Endothelial cell of umbilical vein (primary cell): ENCODE measurements at regions not wholly inside any gene's neighbourhood (a gene's known extent, or its start where the extent isn't known, plus 50 kb on each side); places are given as distances from the start of the nearest gene placed in this dataset.

Experiments
- BruUV-seq: library from RNA; stranded (reverse); fragments of 400-500 nt; replicated peaks from 2 replicates; lab custom pipeline; 2021; lab: Mats Ljungman, UMichigan
- CTCF ChIA-PET: fragments of 300-600, 350-600 bp; sonication (Branson Sonifier 250); formaldehyde crosslinking; loops from one replicate; lab custom pipeline; 2021; ENCODE audit warnings: antibody characterized with exemption, inconsistent platforms; lab: Charles Lee
- POLR2A ChIA-PET: fragments of 300-600, 350-600 bp; sonication (Branson Sonifier 250); formaldehyde crosslinking; loops from one replicate; lab custom pipeline; 2021; ENCODE audit warnings: antibody characterized with exemption, inconsistent platforms; lab: Charles Lee
- DNase-seq: peaks from one replicate; pipeline ENCODE4 v3.0.0-alpha.2; 2011; ENCODE audit warnings: low read depth, low spot score
- FAIRE-seq: peaks from 2 replicates; lab custom pipeline; 2011; peaks lifted over from hg19 to GRCh38; lab: Jason Lieb, UNC
- H2AFZ ChIP-seq: 2 replicates; pipeline ENCODE4 v1.6.0; 2012; ENCODE audit warnings: low read depth, low read length, control low read depth, inconsistent platforms
- H3K27ac ChIP-seq: 2 replicates; pipeline ENCODE4 v1.5.1; 2011; ENCODE audit warnings: low read depth, mild to moderate bottlenecking, control low read depth, low read length, moderate library complexity; ENCODE audit not compliant: insufficient read depth
- H3K27me3 ChIP-seq, 2 experiments: 2 replicates each; pipeline versions ENCODE4 v1.6.0 to v1.6.1; 2011; ENCODE audit warnings: low read length in 2 of 2, mixed read lengths in 1 of 2; ENCODE audit not compliant: control insufficient read depth in 2 of 2, insufficient read depth in 2 of 2
- H3K36me3 ChIP-seq, 2 experiments: 2 replicates in 1 of 2; 3 replicates in 1 of 2; pipeline ENCODE4 v1.5.1; 2011; ENCODE audit warnings: low read length in 2 of 2, mild to moderate bottlenecking in 1 of 2, moderate library complexity in 1 of 2; ENCODE audit not compliant: control insufficient read depth in 2 of 2, insufficient read depth in 2 of 2; ENCODE audit errors: extremely low read depth in 1 of 2
- H3K4me1 ChIP-seq: 3 replicates; pipeline ENCODE4 v1.5.1; 2011; ENCODE audit warnings: mild to moderate bottlenecking, low read length; ENCODE audit not compliant: control insufficient read depth, insufficient read depth; ENCODE audit errors: extremely low read depth
- H3K4me2 ChIP-seq: 2 replicates; pipeline ENCODE4 v1.6.1; 2011; ENCODE audit warnings: low read length, control low read depth, mixed read lengths; ENCODE audit not compliant: insufficient read depth
- H3K4me3 ChIP-seq, 3 experiments: fragments of 200-600 bp in 1 of 3; sonication (generic), shearing (Covaris generic) in 1 of 3; replicated peaks in 1 of 3; 2 replicates each; pipeline ENCODE4 v1.5.1; 2011 to 2016; ENCODE audit warnings: control low read depth in 3 of 3, low read length in 3 of 3, mild to moderate bottlenecking in 2 of 3, inconsistent platforms in 1 of 3, low read depth in 1 of 3, moderate library complexity in 1 of 3; ENCODE audit not compliant: insufficient read depth in 1 of 3
- H3K79me2 ChIP-seq: 2 replicates; pipeline ENCODE4 v1.6.0; 2012; ENCODE audit warnings: low read length, inconsistent platforms; ENCODE audit not compliant: control insufficient read depth, insufficient read depth
- H3K9ac ChIP-seq: replicated peaks from 2 replicates; pipeline ENCODE3; 2011; ENCODE audit warnings: low read length, control low read depth; ENCODE audit not compliant: insufficient read depth; ENCODE audit errors: extremely low read depth
- H3K9me1 ChIP-seq: replicated peaks from 3 replicates; pipeline ENCODE4 v1.6.0; 2011; ENCODE audit warnings: mild to moderate bottlenecking, low read length; ENCODE audit not compliant: control insufficient read depth, insufficient read depth; ENCODE audit errors: extremely low read depth
- H3K9me3 ChIP-seq: replicated peaks from 2 replicates; pipeline ENCODE4 v1.5.1; 2012; ENCODE audit warnings: low read length, inconsistent platforms; ENCODE audit not compliant: control insufficient read depth, insufficient read depth
- H4K20me1 ChIP-seq: replicated peaks from 2 replicates; pipeline ENCODE3; 2011; ENCODE audit warnings: mild to moderate bottlenecking, low read length; ENCODE audit not compliant: control insufficient read depth, insufficient read depth; ENCODE audit errors: extremely low read depth
- EZH2 ChIP-seq: IDR thresholded peaks from 2 replicates; pipeline ENCODE4 v1.6.1; 2012; ENCODE audit warnings: borderline replicate concordance, low read depth, mild to moderate bottlenecking, moderate library complexity, low read length, inconsistent platforms; ENCODE audit not compliant: severe bottlenecking
- FOS ChIP-seq: IDR thresholded peaks from 2 replicates; pipeline ENCODE4 v1.6.1; 2011; ENCODE audit warnings: mild to moderate bottlenecking, low read length, moderate library complexity, borderline replicate concordance; ENCODE audit not compliant: insufficient read depth
- GATA2 ChIP-seq: IDR thresholded peaks from 2 replicates; pipeline ENCODE4 v1.7.0; 2011; ENCODE audit warnings: low read depth, mild to moderate bottlenecking, moderate library complexity, mixed read lengths, low read length; ENCODE audit not compliant: insufficient read length, insufficient read depth
- JUN ChIP-seq: IDR thresholded peaks from 2 replicates; pipeline ENCODE4 v1.6.1; 2011; ENCODE audit warnings: borderline replicate concordance, low read depth; ENCODE audit not compliant: insufficient read length, insufficient read depth
- MAX ChIP-seq: IDR thresholded peaks from 2 replicates; pipeline ENCODE4 v1.6.1; 2011; ENCODE audit not compliant: insufficient read depth, insufficient read length
- MYC ChIP-seq: IDR thresholded peaks from one replicate; pipeline ENCODE4 v1.6.1; 2011; ENCODE audit warnings: mild to moderate bottlenecking, low read depth, low read length
- POLR2A ChIP-seq: IDR thresholded peaks from 2 replicates; pipeline ENCODE4 v1.6.1; 2012; ENCODE audit warnings: low read depth, mild to moderate bottlenecking, control low read depth, low read length
- POLR2AphosphoS5 ChIP-seq: IDR thresholded peaks from 2 replicates; pipeline ENCODE4 v1.6.1; 2012; ENCODE audit warnings: low read depth, mild to moderate bottlenecking, control low read depth, low read length, moderate library complexity; ENCODE audit not compliant: insufficient read depth
- dilution Hi-C: fragments of 300-500 bp; cut with MboI; formaldehyde crosslinking; loops from one replicate; pipeline ENCODE4 v1.15.0; 2019; ENCODE audit warnings: low sequenced_read_pairs; ENCODE audit not compliant: extremely low pct_ligation_motif_present
- intact Hi-C: fragments of 100-400 bp; cut with micrococcal nuclease; formaldehyde crosslinking; loops from one replicate; pipeline ENCODE4 v1.10.0; 2022
- TF ChIP-seq, protein P1 (sequence below), 2 donors: IDR thresholded peaks; 1 replicate in 1 of 2; 2 replicates in 1 of 2; pipeline ENCODE4 v1.5.1; 2011; ENCODE audit warnings: low read length in 2 of 2, mild to moderate bottlenecking in 2 of 2, moderate library complexity in 2 of 2, control low read depth in 1 of 2, inconsistent platforms in 1 of 2, low read depth in 1 of 2; ENCODE audit not compliant: insufficient read depth in 1 of 2; ENCODE audit errors: extremely low read depth in 1 of 2

GRCh38 chr15:91521996-91522395 is 331.5 kb upstream of the SLCO3A1 start:
- ChIA-PET CTCF (no interaction called here), POLR2A (no interaction called here)
- DNase-seq (no peak), FAIRE-seq (no peak)
- no peaks in the 10 kb centered on the region for H4K20me1 ChIP-seq
- no peak overlapping the region for H2AFZ ChIP-seq
- H3K79me2 ChIP-seq: no peaks in the 10 kb centered on the region
- no peaks in the 10 kb centered on the region for H3K4me1 ChIP-seq
- no peaks in the 10 kb centered on the region for H3K9me1 ChIP-seq
- H3K36me3 ChIP-seq: no peaks in the 10 kb centered on the region
- H3K27me3 ChIP-seq: no peaks in the 10 kb centered on the region
- TF ChIP-seq FOS: no peak
- no peak for TF ChIP-seq POLR2AphosphoS5
- no peak for TF ChIP-seq GATA2
- no peak for TF ChIP-seq MAX
- no peak for TF ChIP-seq POLR2A
- TF ChIP-seq EZH2: no peak
- TF ChIP-seq JUN: no peak
- TF ChIP-seq, protein P1, sequence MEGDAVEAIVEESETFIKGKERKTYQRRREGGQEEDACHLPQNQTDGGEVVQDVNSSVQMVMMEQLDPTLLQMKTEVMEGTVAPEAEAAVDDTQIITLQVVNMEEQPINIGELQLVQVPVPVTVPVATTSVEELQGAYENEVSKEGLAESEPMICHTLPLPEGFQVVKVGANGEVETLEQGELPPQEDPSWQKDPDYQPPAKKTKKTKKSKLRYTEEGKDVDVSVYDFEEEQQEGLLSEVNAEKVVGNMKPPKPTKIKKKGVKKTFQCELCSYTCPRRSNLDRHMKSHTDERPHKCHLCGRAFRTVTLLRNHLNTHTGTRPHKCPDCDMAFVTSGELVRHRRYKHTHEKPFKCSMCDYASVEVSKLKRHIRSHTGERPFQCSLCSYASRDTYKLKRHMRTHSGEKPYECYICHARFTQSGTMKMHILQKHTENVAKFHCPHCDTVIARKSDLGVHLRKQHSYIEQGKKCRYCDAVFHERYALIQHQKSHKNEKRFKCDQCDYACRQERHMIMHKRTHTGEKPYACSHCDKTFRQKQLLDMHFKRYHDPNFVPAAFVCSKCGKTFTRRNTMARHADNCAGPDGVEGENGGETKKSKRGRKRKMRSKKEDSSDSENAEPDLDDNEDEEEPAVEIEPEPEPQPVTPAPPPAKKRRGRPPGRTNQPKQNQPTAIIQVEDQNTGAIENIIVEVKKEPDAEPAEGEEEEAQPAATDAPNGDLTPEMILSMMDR (IDR thresholded peaks at IDR 0.05; ENCODE audit: extremely low read depth in 1 of 2, insufficient read depth in 1 of 2, low read depth in 1 of 2, low read length in 2 of 2): no peak
- no peak for TF ChIP-seq MYC
- no peak overlapping the region for H3K27ac ChIP-seq
- H3K4me3 ChIP-seq: no peak overlapping the region
- no peak overlapping the region for H3K9ac ChIP-seq
- H3K4me2 ChIP-seq: no peak overlapping the region
- peaks cover 2% of the 10 kb centered on the region for H3K9me3 ChIP-seq
- intact Hi-C loops (no loop called here), dilution Hi-C loops (no loop called here)
- no TSS peak for BruUV-seq
